HepG2 (cell line): ENCODE measurements at regions not wholly inside any gene's neighbourhood (a gene's known extent, or its start where the extent isn't known, plus 50 kb on each side); places are given as distances from the start of the nearest gene placed in this dataset.

Experiments
- ELF1 ChIP-seq: sonication (generic); formaldehyde crosslinking; IDR thresholded peaks from 2 replicates; pipeline ENCODE4 v1.4.0; 2020; ENCODE audit warnings: missing genetic modification reagents
- EZH2 ChIP-seq: conservative IDR thresholded peaks from 2 replicates; pipeline ENCODE4 v1.6.1; 2012; ENCODE audit warnings: mild to moderate bottlenecking, low read depth, low read length, moderate library complexity
- FOXA3 ChIP-seq: IDR thresholded peaks from 2 replicates; pipeline ENCODE4 v1.6.1; 2016; ENCODE audit warnings: missing genetic modification reagents, missing compliant biosample characterization
- KLF6 ChIP-seq: IDR thresholded peaks from 2 replicates; pipeline ENCODE4 v1.8.0; 2016; ENCODE audit warnings: missing biosample characterization, missing genetic modification reagents
- NCOA2 ChIP-seq: sonication (generic); formaldehyde crosslinking; IDR thresholded peaks from 2 replicates; pipeline ENCODE4 v1.8.0; 2022; ENCODE audit warnings: inconsistent platforms
- POLR2AphosphoS5 ChIP-seq: IDR thresholded peaks from 2 replicates; pipeline ENCODE4 v1.6.1; 2012; ENCODE audit warnings: low read depth, low read length
- ZNF766 ChIP-seq: sonication (generic); formaldehyde crosslinking; IDR thresholded peaks from 2 replicates; pipeline ENCODE4 v1.5.0; 2020; ENCODE audit warnings: missing genetic modification reagents, borderline replicate concordance
- TF ChIP-seq, protein P1 (sequence below): sonication (generic); formaldehyde crosslinking; IDR thresholded peaks from 2 replicates; pipeline ENCODE4 v1.5.0; 2020; ENCODE audit warnings: mild to moderate bottlenecking, missing genetic modification reagents, moderate library complexity

DNA sequence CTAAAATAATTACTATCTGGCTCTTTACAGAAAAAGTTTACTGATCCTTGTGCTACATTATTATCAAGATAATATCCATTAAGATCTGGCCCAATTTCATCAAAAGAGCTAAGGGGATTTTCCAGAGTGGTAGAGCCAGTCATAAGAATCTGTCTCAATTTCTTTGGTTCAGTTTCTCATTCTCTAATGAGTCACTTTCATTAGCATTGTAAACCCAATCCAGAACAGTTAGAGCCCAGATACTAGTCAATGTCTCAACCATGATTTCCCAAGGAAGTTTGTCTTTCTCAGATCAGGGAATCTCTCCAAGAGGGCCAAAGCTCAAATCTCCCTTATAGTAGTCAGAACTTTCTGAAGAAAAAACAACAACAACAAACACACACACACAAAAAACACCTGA is 131.1 kb upstream of the PPP2R3A start:
- TF ChIP-seq KLF6 = no peak
- no peak for TF ChIP-seq NCOA2 (CRISPR knock-in tag)
- TF ChIP-seq, protein P1, sequence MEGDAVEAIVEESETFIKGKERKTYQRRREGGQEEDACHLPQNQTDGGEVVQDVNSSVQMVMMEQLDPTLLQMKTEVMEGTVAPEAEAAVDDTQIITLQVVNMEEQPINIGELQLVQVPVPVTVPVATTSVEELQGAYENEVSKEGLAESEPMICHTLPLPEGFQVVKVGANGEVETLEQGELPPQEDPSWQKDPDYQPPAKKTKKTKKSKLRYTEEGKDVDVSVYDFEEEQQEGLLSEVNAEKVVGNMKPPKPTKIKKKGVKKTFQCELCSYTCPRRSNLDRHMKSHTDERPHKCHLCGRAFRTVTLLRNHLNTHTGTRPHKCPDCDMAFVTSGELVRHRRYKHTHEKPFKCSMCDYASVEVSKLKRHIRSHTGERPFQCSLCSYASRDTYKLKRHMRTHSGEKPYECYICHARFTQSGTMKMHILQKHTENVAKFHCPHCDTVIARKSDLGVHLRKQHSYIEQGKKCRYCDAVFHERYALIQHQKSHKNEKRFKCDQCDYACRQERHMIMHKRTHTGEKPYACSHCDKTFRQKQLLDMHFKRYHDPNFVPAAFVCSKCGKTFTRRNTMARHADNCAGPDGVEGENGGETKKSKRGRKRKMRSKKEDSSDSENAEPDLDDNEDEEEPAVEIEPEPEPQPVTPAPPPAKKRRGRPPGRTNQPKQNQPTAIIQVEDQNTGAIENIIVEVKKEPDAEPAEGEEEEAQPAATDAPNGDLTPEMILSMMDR (CRISPR knock-in tag) = no peak
- TF ChIP-seq ELF1 (CRISPR knock-in tag) = no peak
- TF ChIP-seq POLR2AphosphoS5 = no peak
- TF ChIP-seq ZNF766 (CRISPR knock-in tag) = no peak
- no peak for TF ChIP-seq EZH2
- no peak for TF ChIP-seq FOXA3 (CRISPR knock-in tag)
